NCI-H345 (cell line): ENCODE measurements at regions not wholly inside any gene's neighbourhood (a gene's known extent, or its start where the extent isn't known, plus 50 kb on each side); places are given as distances from the start of the nearest gene placed in this dataset.

Experiments
- DNase-seq: peaks from one replicate; lab custom pipeline; 2025; lab: John Stamatoyannopoulos, UW

- no peak for DNase-seq
Observed at GRCh38 chr11:10641912-10642697, 51.5 kb downstream of the IRAG1 start.

- no peak for DNase-seq
Observed at GRCh38 chr11:10641177-10641911, 52.2 kb downstream of the IRAG1 start.

- DNase-seq, result no peak
Observed at GRCh38 chr11:10640308-10640707, 53.2 kb downstream of the IRAG1 start.

DNA sequence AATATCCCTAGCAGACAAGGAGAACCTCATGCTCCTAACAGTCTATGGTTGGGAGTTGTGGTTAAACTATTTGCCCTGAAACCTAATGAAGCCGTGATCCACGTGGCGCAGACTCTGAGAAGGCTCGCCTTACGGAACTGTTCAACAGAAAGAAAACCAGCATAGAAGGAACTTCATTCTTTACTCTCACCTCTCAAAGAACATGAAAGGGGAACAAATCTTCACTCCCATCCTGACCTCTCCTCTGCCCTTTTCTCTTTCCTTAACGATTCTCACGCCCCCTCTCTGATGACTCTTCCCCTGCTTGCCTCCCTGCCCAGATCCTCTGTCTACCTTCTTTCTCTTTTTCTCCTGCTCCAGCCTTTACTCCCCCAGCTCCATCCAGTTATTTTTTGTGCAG lies 54.2 kb downstream of the IRAG1 start:
- DNase-seq, result no peak

DNA sequence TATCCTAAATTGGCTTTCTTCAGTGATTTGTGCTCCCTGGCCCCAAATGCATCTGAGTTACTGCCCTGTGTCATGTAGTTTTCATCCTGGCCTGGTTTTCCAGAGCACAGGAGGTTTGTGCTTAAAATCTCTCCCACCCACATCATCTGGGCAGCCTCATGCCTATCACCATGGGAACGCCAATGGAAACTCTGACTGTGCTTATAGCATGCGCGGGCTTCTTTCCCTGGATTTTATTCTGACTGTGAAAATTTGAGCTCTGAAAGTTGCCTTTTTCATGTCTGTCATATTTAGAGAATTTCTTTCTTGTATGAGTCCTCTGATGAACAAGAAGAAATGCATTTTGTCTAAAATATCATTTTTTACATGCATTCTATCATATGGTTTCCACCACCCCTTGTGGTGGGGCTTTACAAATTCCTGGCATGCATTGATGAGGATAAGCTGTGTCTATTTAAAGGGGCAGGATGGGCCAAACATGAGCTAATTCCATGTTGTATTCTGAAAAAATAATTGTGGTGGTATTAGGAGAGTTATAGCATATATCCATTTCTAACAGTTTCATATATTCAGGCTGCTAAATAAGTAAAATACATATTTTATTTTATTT lies 55.1 kb downstream of the IRAG1 start:
- DNase-seq, result no peak

- no peak for DNase-seq
Observed at GRCh38 chr11:10637731-10638151, 55.8 kb downstream of the IRAG1 start.

- DNase-seq, result no peak
Observed at GRCh38 chr11:10634407-10634806, 59.1 kb downstream of the IRAG1 start.

DNA sequence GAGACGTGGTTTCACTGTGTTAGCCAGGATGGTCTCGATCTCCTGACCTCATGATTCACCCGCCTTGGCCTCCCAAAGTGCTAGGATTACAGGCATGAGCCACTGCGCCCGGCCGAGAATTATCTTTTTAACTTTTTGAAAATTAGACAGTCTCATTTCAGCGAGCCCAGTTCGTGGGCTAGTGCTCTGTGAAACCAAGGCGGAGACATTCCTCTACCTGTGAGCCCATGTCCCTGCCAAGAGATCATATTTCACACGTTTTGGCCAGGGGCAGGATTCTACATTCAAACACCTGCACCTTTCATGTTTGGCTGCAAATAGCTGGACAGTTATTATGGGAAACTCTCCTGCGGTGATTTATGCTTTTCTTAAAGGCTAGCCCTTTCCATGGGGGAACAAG lies 60.3 kb downstream of the IRAG1 start:
- DNase-seq, result no peak

GRCh38 chr11:10632483-10632882 lies 61.1 kb downstream of the IRAG1 start:
- no peak for DNase-seq

DNA sequence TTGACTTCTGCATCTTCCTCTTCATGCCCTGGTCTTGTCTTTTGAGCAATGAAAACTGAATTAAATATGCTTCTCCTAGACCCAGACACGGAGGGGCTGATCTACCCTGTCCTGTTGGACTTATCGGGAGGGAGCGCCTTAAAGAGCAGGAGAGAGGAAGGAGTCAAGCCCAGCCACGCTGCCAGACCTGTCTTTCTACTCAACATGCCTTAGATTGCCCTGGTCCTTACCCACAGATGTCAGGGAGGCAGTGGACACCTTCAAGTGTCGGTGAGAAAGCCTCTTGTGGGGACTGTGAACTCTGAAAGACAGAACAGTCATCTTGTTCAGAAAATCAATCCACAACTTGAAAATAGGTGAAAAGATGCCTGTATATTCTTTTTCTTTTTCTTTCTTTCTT lies 61.8 kb downstream of the IRAG1 start:
- DNase-seq, result no peak

DNA sequence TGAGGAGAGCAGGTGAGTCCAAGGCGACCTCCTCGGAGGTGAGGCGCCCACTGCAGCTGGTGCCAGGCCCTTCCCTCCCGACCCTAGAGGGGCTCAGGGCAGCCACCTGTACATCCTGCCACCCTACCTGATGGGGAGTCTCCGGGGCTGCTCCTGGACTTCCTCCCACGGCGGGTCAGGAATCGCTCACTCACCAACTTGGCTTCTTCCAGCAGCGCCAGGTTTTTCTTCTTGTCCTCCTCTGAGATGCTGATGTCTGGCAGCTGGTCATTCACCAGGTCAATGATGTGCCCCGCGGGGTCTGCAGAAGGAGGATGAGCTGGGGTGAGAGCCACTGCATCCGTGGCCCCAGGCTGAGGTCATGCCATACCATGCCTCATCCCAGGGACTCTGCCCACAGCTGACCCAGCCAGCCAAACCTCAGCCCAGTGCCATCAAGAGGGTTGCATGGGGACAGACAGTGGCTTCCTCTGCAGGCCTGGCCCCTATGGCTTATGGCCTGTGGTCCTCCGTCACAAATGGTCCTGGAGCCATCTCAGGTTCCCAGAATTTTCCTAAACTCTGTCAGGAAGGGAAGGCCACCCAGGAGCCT lies 61.0 kb upstream of the LYVE1 start:
- DNase-seq, result no peak

GRCh38 chr11:10628508-10629236 lies 60.2 kb upstream of the LYVE1 start:
- no peak for DNase-seq

DNA sequence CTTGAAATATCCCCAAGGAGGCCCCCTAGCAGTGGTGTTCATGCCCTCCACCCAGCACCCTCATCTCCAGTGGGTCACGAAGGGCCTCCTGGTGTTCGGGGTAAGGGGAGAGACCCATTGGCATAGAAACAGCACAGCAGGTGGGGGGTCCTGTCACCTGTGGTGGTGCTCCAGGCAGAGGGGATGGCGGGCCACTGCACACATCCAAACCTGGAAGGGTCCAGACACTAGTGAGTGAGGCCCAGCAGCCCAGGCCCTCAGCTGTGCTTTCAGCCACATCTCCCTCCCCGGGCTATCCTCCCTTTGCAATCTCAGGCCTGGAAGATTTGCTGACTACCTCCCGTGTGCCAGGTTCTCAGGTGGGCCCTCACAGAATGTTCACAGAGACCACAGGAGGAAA lies 59.4 kb upstream of the LYVE1 start:
- DNase-seq, result no peak

GRCh38 chr11:10627291-10627690 lies 58.8 kb upstream of the LYVE1 start:
- DNase-seq, result no peak

GRCh38 chr11:10625982-10626311 lies 57.5 kb upstream of the LYVE1 start:
- no peak for DNase-seq

DNA sequence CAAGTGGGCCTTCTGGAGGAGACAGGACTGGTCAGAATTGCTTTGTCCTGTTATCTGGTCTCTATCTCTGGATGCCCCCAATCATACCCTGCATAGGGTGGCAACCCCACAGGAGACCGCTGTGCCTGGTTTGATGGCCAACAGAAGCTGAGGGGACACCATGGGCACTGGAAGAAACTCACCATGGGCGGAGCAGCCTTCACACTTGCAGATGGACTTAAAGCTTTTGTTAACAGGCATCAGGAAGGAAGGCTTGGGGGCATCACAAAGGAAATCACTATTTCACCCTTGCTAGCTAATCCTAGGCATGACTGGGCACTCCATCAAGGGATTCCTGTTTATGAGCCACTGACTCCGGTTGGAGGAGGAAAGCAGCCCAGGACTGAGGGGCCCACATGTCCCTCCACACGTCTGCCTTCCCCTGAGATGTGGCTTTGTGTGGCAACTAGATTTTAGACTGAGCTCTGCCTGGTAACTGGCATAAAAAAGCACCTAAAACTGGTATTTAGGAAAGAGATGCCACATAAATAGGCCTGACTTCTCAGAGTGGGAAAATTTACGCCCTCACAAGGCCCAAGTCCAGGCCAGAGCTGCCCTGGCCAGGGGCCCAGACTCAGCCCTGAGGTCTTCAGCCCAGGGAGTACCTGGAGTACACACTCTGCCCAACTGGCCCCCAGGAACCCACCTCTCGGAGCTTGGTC lies 57.0 kb upstream of the LYVE1 start:
- no peak for DNase-seq

- peak; percentile 40 for DNase-seq
Observed at GRCh38 chr11:10623797-10624761, 55.6 kb upstream of the LYVE1 start.

GRCh38 chr11:10622957-10623791 lies 54.7 kb upstream of the LYVE1 start:
- no peak for DNase-seq

DNA sequence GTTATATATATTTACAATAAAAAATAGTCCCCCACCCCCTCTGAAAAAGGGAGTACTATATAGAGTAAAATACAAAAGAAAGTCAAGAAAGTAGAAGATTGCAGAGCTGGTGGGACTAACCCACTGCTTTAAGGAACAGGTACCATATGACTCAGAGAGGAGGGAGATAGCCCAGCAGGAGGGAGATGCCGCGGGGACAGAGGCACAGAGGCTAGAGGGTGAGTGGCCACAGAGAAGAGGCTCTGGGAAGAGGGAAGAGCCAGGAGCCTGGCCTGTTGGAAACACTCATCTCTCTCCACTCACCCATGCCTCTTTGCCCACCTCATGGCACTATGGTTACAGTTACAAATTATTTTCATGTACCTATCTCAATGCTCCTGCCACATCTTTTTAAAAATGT lies 53.6 kb upstream of the LYVE1 start:
- DNase-seq, result no peak
